ENCODE measurements at regions not wholly inside any gene's neighbourhood (a gene's known extent, or its start where the extent isn't known, plus 50 kb on each side); places are given as distances from the start of the nearest gene placed in this dataset.

DNA sequence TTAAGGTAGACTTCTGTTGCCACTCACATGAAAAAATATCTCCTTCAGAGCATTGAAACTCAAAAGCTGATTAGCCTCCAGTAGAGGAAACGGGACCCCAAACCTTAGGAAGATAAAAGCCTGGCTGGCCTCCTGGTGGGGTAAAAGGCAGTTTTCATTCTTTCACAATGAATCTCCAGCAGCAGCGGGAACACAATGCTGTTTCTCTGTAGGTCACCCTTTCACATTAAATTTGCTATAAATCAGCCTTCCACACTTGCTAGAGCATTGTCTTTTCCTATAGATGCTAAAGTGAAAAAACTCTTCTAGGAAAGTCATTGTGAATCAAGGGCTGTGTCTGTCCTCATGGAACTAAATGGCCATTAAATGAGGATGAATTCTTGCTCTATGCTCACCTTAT lies 207.3 kb upstream of the MAGEB2 start:
- TF ChIP-seq, protein P1, sequence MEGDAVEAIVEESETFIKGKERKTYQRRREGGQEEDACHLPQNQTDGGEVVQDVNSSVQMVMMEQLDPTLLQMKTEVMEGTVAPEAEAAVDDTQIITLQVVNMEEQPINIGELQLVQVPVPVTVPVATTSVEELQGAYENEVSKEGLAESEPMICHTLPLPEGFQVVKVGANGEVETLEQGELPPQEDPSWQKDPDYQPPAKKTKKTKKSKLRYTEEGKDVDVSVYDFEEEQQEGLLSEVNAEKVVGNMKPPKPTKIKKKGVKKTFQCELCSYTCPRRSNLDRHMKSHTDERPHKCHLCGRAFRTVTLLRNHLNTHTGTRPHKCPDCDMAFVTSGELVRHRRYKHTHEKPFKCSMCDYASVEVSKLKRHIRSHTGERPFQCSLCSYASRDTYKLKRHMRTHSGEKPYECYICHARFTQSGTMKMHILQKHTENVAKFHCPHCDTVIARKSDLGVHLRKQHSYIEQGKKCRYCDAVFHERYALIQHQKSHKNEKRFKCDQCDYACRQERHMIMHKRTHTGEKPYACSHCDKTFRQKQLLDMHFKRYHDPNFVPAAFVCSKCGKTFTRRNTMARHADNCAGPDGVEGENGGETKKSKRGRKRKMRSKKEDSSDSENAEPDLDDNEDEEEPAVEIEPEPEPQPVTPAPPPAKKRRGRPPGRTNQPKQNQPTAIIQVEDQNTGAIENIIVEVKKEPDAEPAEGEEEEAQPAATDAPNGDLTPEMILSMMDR (conservative IDR thresholded peaks at IDR 0.05; ENCODE audit: low read depth in 2 of 2), result no peak
- TF ChIP-seq EZH2phosphoT487 (IDR thresholded peaks at IDR 0.05; ENCODE audit: unreplicated experiment) (no peak), EZH2 (IDR thresholded peaks at IDR 0.05; ENCODE audit: low read depth, unreplicated experiment) (no peak), POLR2AphosphoS5 (IDR thresholded peaks at IDR 0.05; ENCODE audit: low read depth) (no peak), CREB1 (CRISPR knock-in tag; IDR thresholded peaks at IDR 0.05; ENCODE audit: low read depth) (no peak)
- TF ChIP-seq, protein P2, sequence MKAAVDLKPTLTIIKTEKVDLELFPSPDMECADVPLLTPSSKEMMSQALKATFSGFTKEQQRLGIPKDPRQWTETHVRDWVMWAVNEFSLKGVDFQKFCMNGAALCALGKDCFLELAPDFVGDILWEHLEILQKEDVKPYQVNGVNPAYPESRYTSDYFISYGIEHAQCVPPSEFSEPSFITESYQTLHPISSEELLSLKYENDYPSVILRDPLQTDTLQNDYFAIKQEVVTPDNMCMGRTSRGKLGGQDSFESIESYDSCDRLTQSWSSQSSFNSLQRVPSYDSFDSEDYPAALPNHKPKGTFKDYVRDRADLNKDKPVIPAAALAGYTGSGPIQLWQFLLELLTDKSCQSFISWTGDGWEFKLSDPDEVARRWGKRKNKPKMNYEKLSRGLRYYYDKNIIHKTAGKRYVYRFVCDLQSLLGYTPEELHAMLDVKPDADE (IDR thresholded peaks at IDR 0.05), result no peak

Measured in GM23338 (cell line).